HL-60 (cell line): ENCODE measurements at regions not wholly inside any gene's neighbourhood (a gene's known extent, or its start where the extent isn't known, plus 50 kb on each side); places are given as distances from the start of the nearest gene placed in this dataset.
"Not testable (repeated sequence)": the region's sequence is repeated elsewhere in the genome, so short reads cannot be mapped to it uniquely, and the experiment has no call there.

Experiments used
- DNase-seq, 2 experiments: peaks; one replicate each; pipeline ENCODE4 v3.0.0-alpha.2; 2010 to 2020; ENCODE audit warnings: low read depth in 1 of 2, low spot score in 1 of 2
- H3K27ac ChIP-seq: fragments of 250-450 bp; sonication (Bioruptor Pico); replicated peaks from 2 replicates; pipeline ENCODE4 v1.5.1; 2020; ENCODE audit warnings: mild to moderate bottlenecking, moderate library complexity
- H3K27me3 ChIP-seq: fragments of 250-450 bp; sonication (Bioruptor Pico); 2 replicates; pipeline ENCODE4 v1.5.1; 2021; ENCODE audit warnings: mild to moderate bottlenecking, moderate library complexity; ENCODE audit not compliant: insufficient read depth, poor library complexity, severe bottlenecking
- H3K4me3 ChIP-seq: replicated peaks from 2 replicates; pipeline ENCODE4 v1.5.1; 2011; ENCODE audit warnings: mild to moderate bottlenecking, control low read depth, low read length; ENCODE audit not compliant: insufficient read depth
- CTCF ChIP-seq: IDR thresholded peaks from one replicate; pipeline ENCODE4 v1.5.1; 2011; ENCODE audit warnings: low read length, control low read depth, inconsistent platforms; ENCODE audit not compliant: insufficient read depth
- GABPA ChIP-seq: IDR thresholded peaks from 2 replicates; pipeline ENCODE4 v1.6.1; 2012; ENCODE audit warnings: low read depth
- POLR2AphosphoS5 ChIP-seq: IDR thresholded peaks from 2 replicates; pipeline ENCODE4 v1.6.1; 2012; ENCODE audit warnings: low read depth
- REST ChIP-seq: IDR thresholded peaks from 2 replicates; pipeline ENCODE4 v1.6.1; 2012; ENCODE audit warnings: low read depth; ENCODE audit not compliant: insufficient replicate concordance
- SPI1 ChIP-seq: IDR thresholded peaks from 2 replicates; pipeline ENCODE4 v1.6.1; 2012; ENCODE audit warnings: low read depth, mild to moderate bottlenecking, borderline replicate concordance

- Histone ChIP-seq H3K4me3 (no peak overlapping the region), H3K27me3 (no peaks in the 10 kb centered on the region), H3K27ac (no peak overlapping the region)
- DNase-seq: no peak
- TF ChIP-seq POLR2AphosphoS5: no peak
- no peak for TF ChIP-seq REST
- TF ChIP-seq CTCF: no peak
- no peak for TF ChIP-seq SPI1
- TF ChIP-seq GABPA: no peak
Measured at GRCh38 chr14:34085695-34086094, 134.8 kb upstream of the EGLN3 start.

- DNase-seq: no peak
- no peak overlapping the region for H3K27ac ChIP-seq
- TF ChIP-seq SPI1 (no peak), CTCF (no peak), REST (no peak)
Measured at GRCh38 chr14:34081576-34082136, 130.8 kb upstream of the EGLN3 start.

GRCh38 chr14:34081101-34081575, 130.3 kb upstream of the EGLN3 start:
- Histone ChIP-seq H3K4me3 (no peak overlapping the region), H3K27me3 (no peaks in the 10 kb centered on the region), H3K27ac (no peak overlapping the region)
- DNase-seq: no peak
- TF ChIP-seq CTCF (no peak), GABPA (no peak), POLR2AphosphoS5 (no peak), REST (no peak), SPI1 (no peak)

More at GRCh38 chr14:34081576-34082136, 130.8 kb upstream of the EGLN3 start:
- Histone ChIP-seq H3K27me3 (no peaks in the 10 kb centered on the region), H3K4me3 (no peak overlapping the region)

- H3K27me3 ChIP-seq, DNase-seq, H3K4me3 ChIP-seq, H3K27ac ChIP-seq: not testable (repeated sequence)
Measured at GRCh38 chr14:34079643-34080042, 128.8 kb upstream of the EGLN3 start.
